ENCODE measurements at regions not wholly inside any gene's neighbourhood (a gene's known extent, or its start where the extent isn't known, plus 50 kb on each side); places are given as distances from the start of the nearest gene placed in this dataset.
A peak's percentile ranks its signal among the peaks of the same experiment; 100 is the strongest.

GRCh38 chr11:122193457-122193856 lies 77.4 kb upstream of the BLID start:
- WGBS, 5 donors: 53 to 79% (median 70%) methylated on average over 1 of the region's 1 CpG
- Histone ChIP-seq H3K27ac (peak overlapping the region in 2 of 5 donors; percentile 37 to 69), H3K9me3 (no peaks in the 10 kb centered on the region), H3K36me3 (no peaks in the 10 kb centered on the region), H3K27me3 (no peaks in the 10 kb centered on the region), H3K4me3 (no peak overlapping the region), H3K4me1 (peaks cover 0 to 12% (median 0%) of the 10 kb centered on the region in 4 donors)
- intact Hi-C loops (cut with DNase I; ENCODE audit: low total_unique reads): no loop called here
- no peak for DNase-seq
- TF ChIP-seq POLR2AphosphoS5 (IDR thresholded peaks at IDR 0.05) (no peak), EP300 (IDR thresholded peaks at IDR 0.05) (no peak), POLR2A (IDR thresholded peaks at IDR 0.05) (no peak)
- TF ChIP-seq, protein P1, sequence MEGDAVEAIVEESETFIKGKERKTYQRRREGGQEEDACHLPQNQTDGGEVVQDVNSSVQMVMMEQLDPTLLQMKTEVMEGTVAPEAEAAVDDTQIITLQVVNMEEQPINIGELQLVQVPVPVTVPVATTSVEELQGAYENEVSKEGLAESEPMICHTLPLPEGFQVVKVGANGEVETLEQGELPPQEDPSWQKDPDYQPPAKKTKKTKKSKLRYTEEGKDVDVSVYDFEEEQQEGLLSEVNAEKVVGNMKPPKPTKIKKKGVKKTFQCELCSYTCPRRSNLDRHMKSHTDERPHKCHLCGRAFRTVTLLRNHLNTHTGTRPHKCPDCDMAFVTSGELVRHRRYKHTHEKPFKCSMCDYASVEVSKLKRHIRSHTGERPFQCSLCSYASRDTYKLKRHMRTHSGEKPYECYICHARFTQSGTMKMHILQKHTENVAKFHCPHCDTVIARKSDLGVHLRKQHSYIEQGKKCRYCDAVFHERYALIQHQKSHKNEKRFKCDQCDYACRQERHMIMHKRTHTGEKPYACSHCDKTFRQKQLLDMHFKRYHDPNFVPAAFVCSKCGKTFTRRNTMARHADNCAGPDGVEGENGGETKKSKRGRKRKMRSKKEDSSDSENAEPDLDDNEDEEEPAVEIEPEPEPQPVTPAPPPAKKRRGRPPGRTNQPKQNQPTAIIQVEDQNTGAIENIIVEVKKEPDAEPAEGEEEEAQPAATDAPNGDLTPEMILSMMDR (IDR thresholded peaks at IDR 0.05): no peak

DNA sequence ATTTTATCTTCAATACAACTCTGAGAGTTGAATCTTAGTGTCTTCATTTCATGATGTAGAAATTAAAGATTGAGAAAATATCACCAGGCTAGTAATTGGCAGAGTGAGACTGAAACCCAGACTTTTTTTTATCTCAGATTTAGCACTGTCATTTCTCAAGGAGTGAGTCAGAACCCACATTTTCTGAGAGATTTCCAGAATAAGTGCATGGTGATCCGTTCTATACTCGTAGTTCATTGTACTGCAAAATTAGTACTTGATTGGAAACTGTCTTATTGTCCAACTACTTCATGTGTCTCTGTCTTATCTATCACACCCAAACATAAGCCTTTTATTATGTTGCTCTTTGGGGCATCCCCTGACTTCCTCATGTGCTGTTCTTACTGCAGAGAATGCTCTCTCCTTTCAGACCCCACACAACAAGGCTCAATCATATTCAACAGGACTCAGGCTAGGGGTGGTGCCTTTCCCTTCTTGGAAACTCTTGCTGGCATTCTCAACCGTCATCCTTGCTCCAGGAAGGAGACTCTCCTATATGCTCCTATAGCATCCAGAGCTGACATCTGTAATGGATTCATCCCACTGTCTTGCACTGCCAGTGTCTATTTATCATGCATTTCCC lies 76.7 kb upstream of the BLID start:
- Histone ChIP-seq H3K27ac (peak overlapping the region in 2 of 5 donors; percentile 37 to 69), H3K4me1 (peaks cover 0 to 12% (median 0%) of the 10 kb centered on the region in 4 donors), H3K9me3 (no peaks in the 10 kb centered on the region), H3K4me3 (no peak overlapping the region), H3K36me3 (no peaks in the 10 kb centered on the region), H3K27me3 (no peaks in the 10 kb centered on the region)
- no peak for DNase-seq
- intact Hi-C loops (cut with DNase I; ENCODE audit: low total_unique reads): no loop called here
- TF ChIP-seq EP300 (IDR thresholded peaks at IDR 0.05): no peak
- TF ChIP-seq, protein P1 (IDR thresholded peaks at IDR 0.05): no peak
- TF ChIP-seq POLR2AphosphoS5 (IDR thresholded peaks at IDR 0.05): no peak
- TF ChIP-seq POLR2A (IDR thresholded peaks at IDR 0.05): no peak
- 60 to 72% (median 69%) methylated on average over 3 of the region's 3 CpGs for WGBS, 5 donors

DNA sequence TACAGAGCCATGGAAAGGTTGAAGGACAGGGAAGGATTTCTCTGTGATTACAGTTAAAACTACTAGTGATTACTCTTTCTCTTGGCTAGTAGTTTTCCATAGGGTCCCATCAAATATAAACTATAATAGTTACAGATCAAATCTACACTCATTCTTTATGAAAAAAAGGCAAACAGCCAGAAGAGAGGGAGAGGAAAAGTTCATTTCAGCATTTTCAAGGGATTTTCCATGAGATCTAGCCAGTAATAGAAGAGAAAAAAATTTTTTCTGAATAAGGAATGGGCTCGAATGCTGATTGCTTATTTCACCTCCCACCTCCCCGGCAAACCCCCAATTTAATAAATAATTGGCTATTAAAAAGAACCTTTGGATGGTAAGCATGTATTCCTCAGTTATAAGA lies 74.8 kb upstream of the BLID start:
- DNase-seq: peak in 1 of 2 donors; percentile 53
- H3K27ac ChIP-seq: peak overlapping the region in 2 of 5 donors; percentile 19 to 73

GRCh38 chr11:122189229-122189628 lies 73.2 kb upstream of the BLID start:
- Histone ChIP-seq H3K4me1 (peaks cover 0 to 4% (median 0%) of the 10 kb centered on the region in 4 donors), H3K27me3 (no peaks in the 10 kb centered on the region), H3K27ac (peak overlapping the region in 4 of 5 donors; percentile 43 to 78 (median 73)), H3K36me3 (no peaks in the 10 kb centered on the region), H3K9me3 (peaks cover 0 to 18% (median 0%) of the 10 kb centered on the region in 4 donors), H3K4me3 (no peak overlapping the region)
- peak in 1 of 2 donors; percentile 23 for DNase-seq
- TF ChIP-seq POLR2A (IDR thresholded peaks at IDR 0.05) (no peak), POLR2AphosphoS5 (IDR thresholded peaks at IDR 0.05) (peak; percentile 32 to 81 (median 39))
- intact Hi-C loops (cut with DNase I; ENCODE audit: low total_unique reads): no loop called here
- 43 to 77% (median 72%) methylated on average over 2 of the region's 2 CpGs for WGBS, 5 donors

More for the DNA sequence above, 74.8 kb upstream of the BLID start:
- Histone ChIP-seq H3K4me1 (peaks cover 0 to 4% (median 0%) of the 10 kb centered on the region in 4 donors), H3K9me3 (peaks cover 0 to 8% (median 0%) of the 10 kb centered on the region in 4 donors), H3K36me3 (no peaks in the 10 kb centered on the region), H3K27me3 (no peaks in the 10 kb centered on the region), H3K4me3 (no peak overlapping the region)
- WGBS, 5 donors: 63 to 90% (median 78%) methylated on average over 2 of the region's 2 CpGs
- intact Hi-C loops (cut with DNase I; ENCODE audit: low total_unique reads): no loop called here
- TF ChIP-seq, protein P1 (IDR thresholded peaks at IDR 0.05): no peak
- TF ChIP-seq POLR2AphosphoS5 (IDR thresholded peaks at IDR 0.05) (no peak), EP300 (IDR thresholded peaks at IDR 0.05) (no peak), POLR2A (IDR thresholded peaks at IDR 0.05) (no peak)

Data from stomach (tissue), 8 donors.